HFFc6 (cell line): ENCODE measurements at regions not wholly inside any gene's neighbourhood (a gene's known extent, or its start where the extent isn't known, plus 50 kb on each side); places are given as distances from the start of the nearest gene placed in this dataset.

Experiments used
- DNase-seq: peaks from one replicate; pipeline ENCODE4 v3.0.0-alpha.2; 2018
- H3K27ac Mint-ChIP-seq: 2 replicates; pipeline ENCODE4 v1.8.0; 2020; ENCODE audit warnings: mild to moderate bottlenecking, mixed read lengths
- H3K27me3 Mint-ChIP-seq: 2 replicates; pipeline ENCODE4 v1.8.0; 2021; ENCODE audit warnings: mild to moderate bottlenecking, moderate library complexity, mixed read lengths; ENCODE audit not compliant: insufficient read depth
- H3K36me3 Mint-ChIP-seq: 2 replicates; pipeline ENCODE4 v1.8.0; 2021; ENCODE audit warnings: low read depth, mixed read lengths
- H3K4me1 Mint-ChIP-seq: 2 replicates; pipeline ENCODE4 v1.8.0; 2020; ENCODE audit warnings: low read depth, mixed read lengths
- H3K4me3 Mint-ChIP-seq: 2 replicates; pipeline ENCODE4 v1.8.0; 2020; ENCODE audit warnings: mild to moderate bottlenecking, moderate library complexity, mixed read lengths
- H3K9me3 Mint-ChIP-seq: 2 replicates; pipeline ENCODE4 v1.8.0; 2020; ENCODE audit warnings: mild to moderate bottlenecking, mixed read lengths
- TF ChIP-seq, protein P1 (sequence below): fragments of 200-600 bp; sonication (generic); IDR thresholded peaks from 2 replicates; pipeline ENCODE4 v1.5.0; 2021; ENCODE audit warnings: antibody characterized with exemption, mild to moderate bottlenecking

DNA sequence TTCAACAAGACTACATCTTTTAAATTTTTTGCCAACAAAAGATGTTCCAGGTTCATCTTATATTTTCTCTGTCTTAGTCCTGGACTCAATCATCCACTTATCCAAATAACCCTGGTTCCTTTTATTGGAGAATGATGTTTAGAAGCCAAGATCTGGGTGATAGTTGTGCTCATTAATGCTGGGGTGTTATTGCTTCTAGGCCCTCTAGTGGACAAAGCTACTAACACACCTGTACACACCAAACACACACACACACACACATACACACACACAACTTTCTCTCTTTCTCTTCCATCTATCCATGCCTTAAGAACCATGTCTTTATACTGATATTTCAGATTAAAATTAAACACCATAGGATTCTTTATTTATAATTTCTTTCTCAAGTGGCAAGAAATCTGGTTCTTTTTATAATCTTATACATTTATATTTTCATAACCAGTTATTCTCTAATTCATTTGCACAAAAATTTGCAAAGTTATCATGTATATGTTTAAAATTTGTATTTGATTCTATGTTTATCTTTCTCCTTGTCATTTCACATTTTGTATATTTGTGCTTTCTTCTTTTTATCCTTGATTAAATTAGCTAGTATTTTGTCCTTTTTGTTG, 179.1 kb upstream of the SMIM23 start:
- no peak for DNase-seq
- peaks cover 7% of the 10 kb centered on the region for H3K9me3 Mint-ChIP-seq
- H3K4me3 Mint-ChIP-seq: no peak overlapping the region
- H3K27ac Mint-ChIP-seq: no peak overlapping the region
- H3K4me1 Mint-ChIP-seq: no peaks in the 10 kb centered on the region
- peaks cover 16% of the 10 kb centered on the region for H3K27me3 Mint-ChIP-seq
- H3K36me3 Mint-ChIP-seq: peaks cover 6% of the 10 kb centered on the region
- TF ChIP-seq, protein P1, sequence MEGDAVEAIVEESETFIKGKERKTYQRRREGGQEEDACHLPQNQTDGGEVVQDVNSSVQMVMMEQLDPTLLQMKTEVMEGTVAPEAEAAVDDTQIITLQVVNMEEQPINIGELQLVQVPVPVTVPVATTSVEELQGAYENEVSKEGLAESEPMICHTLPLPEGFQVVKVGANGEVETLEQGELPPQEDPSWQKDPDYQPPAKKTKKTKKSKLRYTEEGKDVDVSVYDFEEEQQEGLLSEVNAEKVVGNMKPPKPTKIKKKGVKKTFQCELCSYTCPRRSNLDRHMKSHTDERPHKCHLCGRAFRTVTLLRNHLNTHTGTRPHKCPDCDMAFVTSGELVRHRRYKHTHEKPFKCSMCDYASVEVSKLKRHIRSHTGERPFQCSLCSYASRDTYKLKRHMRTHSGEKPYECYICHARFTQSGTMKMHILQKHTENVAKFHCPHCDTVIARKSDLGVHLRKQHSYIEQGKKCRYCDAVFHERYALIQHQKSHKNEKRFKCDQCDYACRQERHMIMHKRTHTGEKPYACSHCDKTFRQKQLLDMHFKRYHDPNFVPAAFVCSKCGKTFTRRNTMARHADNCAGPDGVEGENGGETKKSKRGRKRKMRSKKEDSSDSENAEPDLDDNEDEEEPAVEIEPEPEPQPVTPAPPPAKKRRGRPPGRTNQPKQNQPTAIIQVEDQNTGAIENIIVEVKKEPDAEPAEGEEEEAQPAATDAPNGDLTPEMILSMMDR: peak; percentile 73

GRCh38 chr5:171607863-171608262, 177.8 kb upstream of the SMIM23 start:
- Mint-ChIP-seq H3K27ac (no peak overlapping the region), H3K27me3 (peaks cover 17% of the 10 kb centered on the region), H3K36me3 (peaks cover 6% of the 10 kb centered on the region), H3K9me3 (peaks cover 7% of the 10 kb centered on the region), H3K4me1 (no peaks in the 10 kb centered on the region), H3K4me3 (no peak overlapping the region)
- DNase-seq: no peak
- TF ChIP-seq, protein P1: no peak

DNA sequence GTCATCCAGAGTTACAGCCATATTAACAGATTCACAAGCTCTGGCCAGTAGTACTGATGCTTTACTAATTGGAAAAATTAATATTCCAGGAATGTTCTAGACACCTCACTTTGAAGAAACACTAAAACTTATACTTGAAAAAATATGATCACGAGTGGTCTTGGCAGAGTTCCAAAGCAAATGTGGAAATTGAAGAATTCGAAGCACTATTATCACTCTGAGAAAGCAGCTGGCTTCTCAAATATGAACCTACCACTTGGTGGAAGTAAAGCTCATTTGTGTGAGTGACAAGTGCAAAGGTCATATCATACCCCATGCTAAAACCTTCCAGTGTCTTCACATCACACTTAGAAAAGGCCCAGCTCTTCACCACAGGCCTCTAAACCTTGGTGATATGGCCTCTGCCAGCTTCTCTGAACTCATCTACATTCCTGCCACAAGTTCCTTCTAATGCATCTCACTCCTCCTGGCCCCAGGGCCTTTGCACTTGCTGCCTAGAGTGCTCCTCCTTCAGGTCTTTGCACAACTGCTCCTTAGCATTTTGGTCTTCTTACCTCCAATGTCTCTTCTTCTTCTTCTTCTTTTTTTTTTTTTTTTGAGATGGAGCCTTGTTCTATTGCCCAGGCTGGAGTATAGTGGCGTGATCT, 175.7 kb upstream of the SMIM23 start:
- DNase-seq: no peak
- peaks cover 7% of the 10 kb centered on the region for H3K9me3 Mint-ChIP-seq
- H3K4me3 Mint-ChIP-seq: no peak overlapping the region
- H3K36me3 Mint-ChIP-seq: peaks cover 6% of the 10 kb centered on the region
- TF ChIP-seq, protein P1: no peak
- no peaks in the 10 kb centered on the region for H3K4me1 Mint-ChIP-seq
- H3K27me3 Mint-ChIP-seq: peaks cover 26% of the 10 kb centered on the region
- H3K27ac Mint-ChIP-seq: no peak overlapping the region

GRCh38 chr5:171610686-171611085, 174.9 kb upstream of the SMIM23 start:
- Mint-ChIP-seq H3K9me3 (peaks cover 7% of the 10 kb centered on the region), H3K4me1 (no peaks in the 10 kb centered on the region), H3K4me3 (no peak overlapping the region), H3K27ac (no peak overlapping the region), H3K36me3 (peaks cover 6% of the 10 kb centered on the region), H3K27me3 (peaks cover 27% of the 10 kb centered on the region)
- TF ChIP-seq, protein P1: no peak
- DNase-seq: no peak

DNA sequence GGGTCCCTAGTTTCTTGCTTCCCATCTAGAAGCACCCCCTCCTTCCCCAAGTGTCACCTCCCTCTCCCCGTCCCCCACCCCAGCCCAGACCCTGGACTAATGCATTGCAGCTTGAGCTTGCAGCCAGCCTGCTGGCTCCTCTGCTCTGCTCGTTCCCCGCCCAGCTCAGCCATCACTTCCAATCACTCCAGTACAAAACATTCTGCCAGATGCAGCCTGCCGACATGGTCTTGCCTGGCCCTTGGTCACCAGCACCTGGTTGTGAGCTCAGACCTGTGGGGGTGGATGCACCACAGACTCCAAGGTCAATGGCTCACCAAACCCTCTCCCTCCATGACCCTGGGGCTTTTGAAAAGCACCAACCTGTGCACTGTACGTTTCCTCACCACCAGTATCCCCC, 172.9 kb upstream of the SMIM23 start:
- TF ChIP-seq, protein P1: no peak
- Mint-ChIP-seq H3K27ac (no peak overlapping the region), H3K4me1 (no peaks in the 10 kb centered on the region), H3K9me3 (no peaks in the 10 kb centered on the region; the same call in 1 of the 2 replicates), H3K4me3 (no peak overlapping the region), H3K36me3 (no peaks in the 10 kb centered on the region), H3K27me3 (peaks cover 28% of the 10 kb centered on the region)
- no peak for DNase-seq
